ENCODE measurements at regions not wholly inside any gene's neighbourhood (a gene's known extent, or its start where the extent isn't known, plus 50 kb on each side); places are given as distances from the start of the nearest gene placed in this dataset.

DNA sequence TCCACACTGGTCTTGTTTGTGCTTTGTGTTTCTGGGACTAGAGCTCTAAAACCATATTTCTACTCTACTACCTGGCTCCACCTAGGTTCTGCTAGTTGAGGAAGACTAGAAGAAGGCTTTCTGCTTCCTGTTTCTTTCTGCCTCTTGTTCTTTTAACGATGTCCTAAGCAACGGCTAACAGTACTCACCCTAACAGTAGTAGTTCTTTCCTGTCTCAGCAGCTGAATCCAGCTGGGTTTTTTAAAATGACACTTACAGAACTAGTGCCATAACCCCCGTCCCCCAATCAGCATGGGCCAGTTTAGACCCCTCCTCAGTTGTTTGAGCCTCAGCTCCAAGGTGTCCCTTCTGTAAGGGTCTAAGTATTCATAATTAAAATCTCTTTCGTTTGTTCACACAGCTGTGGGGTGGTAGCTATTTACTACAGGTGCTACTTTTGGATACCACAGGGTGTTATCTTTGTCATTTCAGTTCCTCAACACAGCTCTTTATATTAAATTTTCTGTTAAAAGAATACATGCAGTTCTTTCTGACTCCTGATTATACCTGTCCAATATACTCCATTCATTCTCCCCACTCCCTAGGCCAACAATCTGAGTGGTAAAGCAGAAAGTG is 790.2 kb downstream of the DHX35 start (continued):
- TF ChIP-seq, protein P1, sequence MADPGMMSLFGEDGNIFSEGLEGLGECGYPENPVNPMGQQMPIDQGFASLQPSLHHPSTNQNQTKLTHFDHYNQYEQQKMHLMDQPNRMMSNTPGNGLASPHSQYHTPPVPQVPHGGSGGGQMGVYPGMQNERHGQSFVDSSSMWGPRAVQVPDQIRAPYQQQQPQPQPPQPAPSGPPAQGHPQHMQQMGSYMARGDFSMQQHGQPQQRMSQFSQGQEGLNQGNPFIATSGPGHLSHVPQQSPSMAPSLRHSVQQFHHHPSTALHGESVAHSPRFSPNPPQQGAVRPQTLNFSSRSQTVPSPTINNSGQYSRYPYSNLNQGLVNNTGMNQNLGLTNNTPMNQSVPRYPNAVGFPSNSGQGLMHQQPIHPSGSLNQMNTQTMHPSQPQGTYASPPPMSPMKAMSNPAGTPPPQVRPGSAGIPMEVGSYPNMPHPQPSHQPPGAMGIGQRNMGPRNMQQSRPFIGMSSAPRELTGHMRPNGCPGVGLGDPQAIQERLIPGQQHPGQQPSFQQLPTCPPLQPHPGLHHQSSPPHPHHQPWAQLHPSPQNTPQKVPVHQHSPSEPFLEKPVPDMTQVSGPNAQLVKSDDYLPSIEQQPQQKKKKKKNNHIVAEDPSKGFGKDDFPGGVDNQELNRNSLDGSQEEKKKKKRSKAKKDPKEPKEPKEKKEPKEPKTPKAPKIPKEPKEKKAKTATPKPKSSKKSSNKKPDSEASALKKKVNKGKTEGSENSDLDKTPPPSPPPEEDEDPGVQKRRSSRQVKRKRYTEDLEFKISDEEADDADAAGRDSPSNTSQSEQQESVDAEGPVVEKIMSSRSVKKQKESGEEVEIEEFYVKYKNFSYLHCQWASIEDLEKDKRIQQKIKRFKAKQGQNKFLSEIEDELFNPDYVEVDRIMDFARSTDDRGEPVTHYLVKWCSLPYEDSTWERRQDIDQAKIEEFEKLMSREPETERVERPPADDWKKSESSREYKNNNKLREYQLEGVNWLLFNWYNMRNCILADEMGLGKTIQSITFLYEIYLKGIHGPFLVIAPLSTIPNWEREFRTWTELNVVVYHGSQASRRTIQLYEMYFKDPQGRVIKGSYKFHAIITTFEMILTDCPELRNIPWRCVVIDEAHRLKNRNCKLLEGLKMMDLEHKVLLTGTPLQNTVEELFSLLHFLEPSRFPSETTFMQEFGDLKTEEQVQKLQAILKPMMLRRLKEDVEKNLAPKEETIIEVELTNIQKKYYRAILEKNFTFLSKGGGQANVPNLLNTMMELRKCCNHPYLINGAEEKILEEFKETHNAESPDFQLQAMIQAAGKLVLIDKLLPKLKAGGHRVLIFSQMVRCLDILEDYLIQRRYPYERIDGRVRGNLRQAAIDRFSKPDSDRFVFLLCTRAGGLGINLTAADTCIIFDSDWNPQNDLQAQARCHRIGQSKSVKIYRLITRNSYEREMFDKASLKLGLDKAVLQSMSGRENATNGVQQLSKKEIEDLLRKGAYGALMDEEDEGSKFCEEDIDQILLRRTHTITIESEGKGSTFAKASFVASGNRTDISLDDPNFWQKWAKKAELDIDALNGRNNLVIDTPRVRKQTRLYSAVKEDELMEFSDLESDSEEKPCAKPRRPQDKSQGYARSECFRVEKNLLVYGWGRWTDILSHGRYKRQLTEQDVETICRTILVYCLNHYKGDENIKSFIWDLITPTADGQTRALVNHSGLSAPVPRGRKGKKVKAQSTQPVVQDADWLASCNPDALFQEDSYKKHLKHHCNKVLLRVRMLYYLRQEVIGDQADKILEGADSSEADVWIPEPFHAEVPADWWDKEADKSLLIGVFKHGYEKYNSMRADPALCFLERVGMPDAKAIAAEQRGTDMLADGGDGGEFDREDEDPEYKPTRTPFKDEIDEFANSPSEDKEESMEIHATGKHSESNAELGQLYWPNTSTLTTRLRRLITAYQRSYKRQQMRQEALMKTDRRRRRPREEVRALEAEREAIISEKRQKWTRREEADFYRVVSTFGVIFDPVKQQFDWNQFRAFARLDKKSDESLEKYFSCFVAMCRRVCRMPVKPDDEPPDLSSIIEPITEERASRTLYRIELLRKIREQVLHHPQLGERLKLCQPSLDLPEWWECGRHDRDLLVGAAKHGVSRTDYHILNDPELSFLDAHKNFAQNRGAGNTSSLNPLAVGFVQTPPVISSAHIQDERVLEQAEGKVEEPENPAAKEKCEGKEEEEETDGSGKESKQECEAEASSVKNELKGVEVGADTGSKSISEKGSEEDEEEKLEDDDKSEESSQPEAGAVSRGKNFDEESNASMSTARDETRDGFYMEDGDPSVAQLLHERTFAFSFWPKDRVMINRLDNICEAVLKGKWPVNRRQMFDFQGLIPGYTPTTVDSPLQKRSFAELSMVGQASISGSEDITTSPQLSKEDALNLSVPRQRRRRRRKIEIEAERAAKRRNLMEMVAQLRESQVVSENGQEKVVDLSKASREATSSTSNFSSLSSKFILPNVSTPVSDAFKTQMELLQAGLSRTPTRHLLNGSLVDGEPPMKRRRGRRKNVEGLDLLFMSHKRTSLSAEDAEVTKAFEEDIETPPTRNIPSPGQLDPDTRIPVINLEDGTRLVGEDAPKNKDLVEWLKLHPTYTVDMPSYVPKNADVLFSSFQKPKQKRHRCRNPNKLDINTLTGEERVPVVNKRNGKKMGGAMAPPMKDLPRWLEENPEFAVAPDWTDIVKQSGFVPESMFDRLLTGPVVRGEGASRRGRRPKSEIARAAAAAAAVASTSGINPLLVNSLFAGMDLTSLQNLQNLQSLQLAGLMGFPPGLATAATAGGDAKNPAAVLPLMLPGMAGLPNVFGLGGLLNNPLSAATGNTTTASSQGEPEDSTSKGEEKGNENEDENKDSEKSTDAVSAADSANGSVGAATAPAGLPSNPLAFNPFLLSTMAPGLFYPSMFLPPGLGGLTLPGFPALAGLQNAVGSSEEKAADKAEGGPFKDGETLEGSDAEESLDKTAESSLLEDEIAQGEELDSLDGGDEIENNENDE (IDR thresholded peaks at IDR 0.05; ENCODE audit: insufficient replicate concordance, low read length) = no peak
- TF ChIP-seq TAF7 (optimal IDR thresholded peaks at IDR 0.05; ENCODE audit: borderline replicate concordance, low read depth, low read length) (no peak), BCL11A (IDR thresholded peaks at IDR 0.05; ENCODE audit: low read depth in 2 of 2, low read length in 2 of 2) (no peak)
